MV-4-11 (cell line): ENCODE measurements at regions not wholly inside any gene's neighbourhood (a gene's known extent, or its start where the extent isn't known, plus 50 kb on each side); places are given as distances from the start of the nearest gene placed in this dataset.

ENCODE experiments used
- DNase-seq: peaks from one replicate; lab custom pipeline; 2025; lab: John Stamatoyannopoulos, UW

GRCh38 chr18:76202322-76202721, 292.7 kb downstream of the ZNF516 start:
- no peak for DNase-seq

- no peak for DNase-seq
Observed at GRCh38 chr18:76195601-76196000, 299.4 kb downstream of the ZNF516 start.

GRCh38 chr18:76188097-76188496, 306.9 kb downstream of the ZNF516 start:
- DNase-seq = peak; percentile 23

- no peak for DNase-seq
Observed at GRCh38 chr18:76179257-76179656, 315.8 kb downstream of the ZNF516 start.

- no peak for DNase-seq
Observed at GRCh38 chr18:76177160-76177559, 317.9 kb downstream of the ZNF516 start.

GRCh38 chr18:76174451-76174850, 320.6 kb downstream of the ZNF516 start:
- no peak for DNase-seq

- no peak for DNase-seq
Observed at GRCh38 chr18:76169733-76170132, 325.3 kb downstream of the ZNF516 start.

GRCh38 chr18:76167845-76168621, 327.0 kb downstream of the ZNF516 start:
- no peak for DNase-seq

GRCh38 chr18:76167410-76167809, 327.6 kb downstream of the ZNF516 start:
- no peak for DNase-seq

GRCh38 chr18:76162886-76163285, 332.2 kb downstream of the ZNF516 start:
- no peak for DNase-seq

- peak; percentile 10 for DNase-seq
Observed at GRCh38 chr18:76161983-76162382, 333.1 kb downstream of the ZNF516 start.

- DNase-seq = no peak
Observed at GRCh38 chr18:76153691-76154090, 341.4 kb downstream of the ZNF516 start.

GRCh38 chr18:76149734-76150133, 345.3 kb downstream of the ZNF516 start:
- no peak for DNase-seq

GRCh38 chr18:76149284-76149683, 345.8 kb downstream of the ZNF516 start:
- DNase-seq = no peak

GRCh38 chr18:76145521-76146376, 349.3 kb downstream of the ZNF516 start:
- no peak for DNase-seq

GRCh38 chr18:76144844-76145243, 350.2 kb downstream of the ZNF516 start:
- DNase-seq = no peak

GRCh38 chr18:76142611-76143010, 352.4 kb downstream of the ZNF516 start:
- no peak for DNase-seq

GRCh38 chr18:76139844-76140243, 355.2 kb downstream of the ZNF516 start:
- DNase-seq = no peak

- DNase-seq = no peak
Observed at GRCh38 chr18:76137216-76137615, 357.8 kb downstream of the ZNF516 start.

- DNase-seq = no peak
Observed at GRCh38 chr18:76136701-76137100, 358.3 kb downstream of the ZNF516 start.

- DNase-seq = peak; percentile 99
Observed at GRCh38 chr18:76134628-76135027, 360.4 kb downstream of the ZNF516 start.

- DNase-seq = no peak
Observed at GRCh38 chr18:76133873-76134272, 361.2 kb downstream of the ZNF516 start.

- peak; percentile 93 for DNase-seq
Observed at GRCh38 chr18:76131738-76132137, 363.3 kb downstream of the ZNF516 start.
